Gastroesophageal sphincter (tissue), 4 donors: ENCODE measurements at regions not wholly inside any gene's neighbourhood (a gene's known extent, or its start where the extent isn't known, plus 50 kb on each side); places are given as distances from the start of the nearest gene placed in this dataset.

Experiments used
- ATAC-seq: fragments of 150-250 bp; one replicate; pipeline ENCODE4 v1.9.1; 2016; ENCODE audit warnings: mild to moderate bottlenecking, moderate library complexity
- H3K27ac ChIP-seq, 4 donors: fragments of 200-600 bp; sonication (generic) in 3 of 4; 1 replicate in 3 of 4; 2 replicates in 1 of 4; pipeline ENCODE4 v1.5.1; 2016 to 2019
- H3K27me3 ChIP-seq: fragments of 200-600 bp; sonication (generic); one replicate; pipeline ENCODE4 v1.5.1; 2019
- H3K36me3 ChIP-seq, 2 donors: fragments of 200-600 bp; sonication (generic); one replicate each; pipeline ENCODE4 v1.5.1; 2019; ENCODE audit warnings: control low read depth in 1 of 2
- H3K4me1 ChIP-seq, 3 donors: fragments of 200-600 bp; sonication (generic); 1 replicate in 2 of 3; 2 replicates in 1 of 3; pipeline ENCODE4 v1.5.1; 2016 to 2019; ENCODE audit warnings: control low read depth in 2 of 3
- H3K4me3 ChIP-seq, 2 donors: fragments of 200-600 bp; sonication (generic); one replicate each; pipeline ENCODE4 v1.5.1; 2019; ENCODE audit warnings: mild to moderate bottlenecking in 1 of 2, moderate library complexity in 1 of 2
- H3K9me3 ChIP-seq, 3 donors: fragments of 200-600 bp; sonication (generic); one replicate each; pipeline ENCODE4 v1.5.1; 2017 to 2019; ENCODE audit warnings: control low read depth in 2 of 3
- EP300 ChIP-seq: sonication (generic); formaldehyde crosslinking; IDR thresholded peaks from one replicate; pipeline ENCODE4 v1.6.1; 2017; ENCODE audit warnings: antibody characterized with exemption, mild to moderate bottlenecking
- POLR2A ChIP-seq, 2 donors: fragments of 450-650 bp; IDR thresholded peaks; one replicate each; pipeline ENCODE4 v1.6.1; 2017; ENCODE audit warnings: antibody characterized with exemption in 2 of 2, mild to moderate bottlenecking in 2 of 2, moderate library complexity in 1 of 2
- POLR2AphosphoS5 ChIP-seq: sonication (generic); formaldehyde crosslinking; IDR thresholded peaks from one replicate; pipeline ENCODE4 v1.6.1; 2017; ENCODE audit warnings: antibody characterized with exemption
- WGBS, 2 donors: methylation state at CpG; one replicate each; pipeline ENCODE4 v1.1.5; 2018; ENCODE audit warnings: low coverage in 1 of 2; 5-methylcytosine and 5-hydroxymethylcytosine counted together
- TF ChIP-seq, protein P1 (sequence below), 4 experiments: fragments of 200-600 bp in 2 of 4; fragments of 450-650 bp in 2 of 4; sonication (generic) in 1 of 4; IDR thresholded peaks; one replicate each; pipeline ENCODE4 v1.5.1; 2017 to 2019; ENCODE audit warnings: antibody characterized with exemption in 4 of 4, mild to moderate bottlenecking in 2 of 4, moderate library complexity in 2 of 4

DNA sequence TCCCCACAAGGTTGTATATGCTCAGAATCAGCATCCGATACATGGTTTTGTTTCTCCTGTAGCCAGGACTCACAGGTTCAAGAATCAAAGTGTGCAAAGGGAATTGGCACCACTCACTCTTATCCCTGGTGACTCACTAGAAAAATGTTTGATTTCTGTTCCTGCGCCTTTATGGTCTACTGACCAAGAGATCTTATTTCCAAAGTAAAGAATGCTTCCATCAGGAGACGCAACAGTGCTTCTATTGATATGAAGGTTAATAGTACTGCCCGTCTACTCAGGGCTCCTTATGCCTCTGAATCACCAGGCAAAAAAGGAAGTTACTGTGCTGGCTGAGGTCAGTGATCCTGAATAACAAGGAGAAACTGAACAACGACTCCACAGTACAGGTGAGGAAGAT lies 1392.0 kb upstream of the PRMT6 start:
- WGBS, 2 donors, result 63 to 84% methylated on average over 2 to 5 of the region's 5 CpGs
- ATAC-seq, result no peak
- H3K27ac ChIP-seq, result no peak overlapping the region
- H3K4me1 ChIP-seq, result no peaks in the 10 kb centered on the region
- TF ChIP-seq EP300 (no peak), POLR2A (IDR thresholded peaks at IDR 0.05) (no peak)
- H3K9me3 ChIP-seq, result no peaks in the 10 kb centered on the region
- no peaks in the 10 kb centered on the region for H3K36me3 ChIP-seq
- H3K27me3 ChIP-seq, result no peaks in the 10 kb centered on the region
- H3K4me3 ChIP-seq, result no peak overlapping the region

DNA sequence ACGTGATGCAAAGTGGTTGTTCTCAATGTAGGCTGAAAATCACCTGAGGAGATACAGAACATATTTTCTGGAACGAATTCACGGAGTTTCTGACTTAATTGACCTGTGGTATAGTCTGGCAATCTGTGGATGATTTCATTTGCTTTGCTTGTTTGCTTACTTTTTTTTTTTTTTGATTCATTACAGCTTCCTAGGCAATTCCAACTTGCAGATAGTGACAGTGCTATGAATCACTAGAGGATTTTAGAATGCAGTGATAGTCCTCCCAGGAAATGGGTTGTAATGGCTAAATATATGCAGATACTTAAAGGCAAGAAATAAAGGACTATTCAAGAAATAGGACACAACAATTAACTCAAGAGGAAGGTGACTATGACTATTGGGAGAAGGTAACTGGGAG lies 1378.1 kb upstream of the PRMT6 start:
- H3K27ac ChIP-seq, result no peak overlapping the region
- no peaks in the 10 kb centered on the region for H3K36me3 ChIP-seq
- H3K4me3 ChIP-seq, result no peak overlapping the region
- no peaks in the 10 kb centered on the region for H3K9me3 ChIP-seq
- ATAC-seq, result no peak
- WGBS, 2 donors, result 81 to 82% methylated on average over 3 of the region's 3 CpGs
- TF ChIP-seq, protein P1, sequence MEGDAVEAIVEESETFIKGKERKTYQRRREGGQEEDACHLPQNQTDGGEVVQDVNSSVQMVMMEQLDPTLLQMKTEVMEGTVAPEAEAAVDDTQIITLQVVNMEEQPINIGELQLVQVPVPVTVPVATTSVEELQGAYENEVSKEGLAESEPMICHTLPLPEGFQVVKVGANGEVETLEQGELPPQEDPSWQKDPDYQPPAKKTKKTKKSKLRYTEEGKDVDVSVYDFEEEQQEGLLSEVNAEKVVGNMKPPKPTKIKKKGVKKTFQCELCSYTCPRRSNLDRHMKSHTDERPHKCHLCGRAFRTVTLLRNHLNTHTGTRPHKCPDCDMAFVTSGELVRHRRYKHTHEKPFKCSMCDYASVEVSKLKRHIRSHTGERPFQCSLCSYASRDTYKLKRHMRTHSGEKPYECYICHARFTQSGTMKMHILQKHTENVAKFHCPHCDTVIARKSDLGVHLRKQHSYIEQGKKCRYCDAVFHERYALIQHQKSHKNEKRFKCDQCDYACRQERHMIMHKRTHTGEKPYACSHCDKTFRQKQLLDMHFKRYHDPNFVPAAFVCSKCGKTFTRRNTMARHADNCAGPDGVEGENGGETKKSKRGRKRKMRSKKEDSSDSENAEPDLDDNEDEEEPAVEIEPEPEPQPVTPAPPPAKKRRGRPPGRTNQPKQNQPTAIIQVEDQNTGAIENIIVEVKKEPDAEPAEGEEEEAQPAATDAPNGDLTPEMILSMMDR (IDR thresholded peaks at IDR 0.05), result no peak
- TF ChIP-seq EP300, result no peak
- no peak for TF ChIP-seq POLR2A (IDR thresholded peaks at IDR 0.05)
- TF ChIP-seq POLR2AphosphoS5, result no peak
- H3K4me1 ChIP-seq, result no peaks in the 10 kb centered on the region
- H3K27me3 ChIP-seq, result no peaks in the 10 kb centered on the region

DNA sequence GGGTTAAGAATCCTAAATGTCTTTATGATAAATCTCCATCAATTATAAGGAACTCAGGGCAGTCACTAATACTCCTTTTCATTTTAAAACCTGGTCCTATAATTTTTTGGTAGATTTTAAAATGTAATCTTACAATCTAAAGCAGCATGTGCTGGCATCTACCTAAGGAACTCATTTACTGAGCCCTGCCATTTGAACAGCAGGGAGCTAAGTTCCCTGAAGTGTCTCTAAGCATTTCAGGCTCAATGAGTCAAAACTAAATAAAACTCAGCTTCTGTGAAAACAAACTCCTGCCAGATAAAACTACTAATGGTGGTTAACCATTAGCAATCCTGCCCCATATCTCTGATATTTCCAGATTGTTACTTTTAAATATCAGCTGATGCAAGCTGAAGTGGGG lies 1371.8 kb upstream of the PRMT6 start:
- Histone ChIP-seq H3K36me3 (no peaks in the 10 kb centered on the region), H3K27ac (no peak overlapping the region), H3K9me3 (no peaks in the 10 kb centered on the region), H3K27me3 (no peaks in the 10 kb centered on the region), H3K4me1 (no peaks in the 10 kb centered on the region), H3K4me3 (no peak overlapping the region)
- TF ChIP-seq POLR2AphosphoS5 (no peak), POLR2A (IDR thresholded peaks at IDR 0.05) (no peak), EP300 (no peak)
- TF ChIP-seq, protein P1 (IDR thresholded peaks at IDR 0.05), result no peak
- ATAC-seq, result no peak

DNA sequence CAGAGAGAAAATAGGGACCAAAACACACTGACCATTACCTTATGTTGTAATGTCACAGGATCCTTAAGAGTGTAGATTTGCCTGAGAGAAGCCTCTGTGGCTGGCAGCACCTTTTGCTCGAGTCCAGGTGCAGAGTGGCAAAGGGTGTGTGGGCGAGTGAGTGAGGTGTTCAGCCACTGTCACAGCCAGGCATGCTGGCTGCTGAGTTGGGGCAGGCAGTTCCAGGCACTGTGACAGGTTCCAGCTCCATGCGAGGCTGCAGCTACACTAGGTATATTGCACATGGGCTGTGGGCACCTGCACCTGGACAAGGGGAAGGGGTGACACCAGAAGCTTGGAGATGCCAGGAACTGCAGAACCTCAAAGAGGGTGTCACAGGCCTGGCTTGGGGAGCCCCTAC lies 1370.4 kb upstream of the PRMT6 start:
- Histone ChIP-seq H3K27me3 (no peaks in the 10 kb centered on the region), H3K9me3 (no peaks in the 10 kb centered on the region), H3K4me1 (no peaks in the 10 kb centered on the region), H3K36me3 (no peaks in the 10 kb centered on the region), H3K27ac (no peak overlapping the region), H3K4me3 (no peak overlapping the region)
- ATAC-seq, result no peak
- TF ChIP-seq POLR2A (IDR thresholded peaks at IDR 0.05) (no peak), EP300 (no peak), POLR2AphosphoS5 (no peak)
- TF ChIP-seq, protein P1 (IDR thresholded peaks at IDR 0.05), result no peak
- WGBS, 2 donors, result 60 to 100% methylated on average over 1 to 2 of the region's 3 CpGs

DNA sequence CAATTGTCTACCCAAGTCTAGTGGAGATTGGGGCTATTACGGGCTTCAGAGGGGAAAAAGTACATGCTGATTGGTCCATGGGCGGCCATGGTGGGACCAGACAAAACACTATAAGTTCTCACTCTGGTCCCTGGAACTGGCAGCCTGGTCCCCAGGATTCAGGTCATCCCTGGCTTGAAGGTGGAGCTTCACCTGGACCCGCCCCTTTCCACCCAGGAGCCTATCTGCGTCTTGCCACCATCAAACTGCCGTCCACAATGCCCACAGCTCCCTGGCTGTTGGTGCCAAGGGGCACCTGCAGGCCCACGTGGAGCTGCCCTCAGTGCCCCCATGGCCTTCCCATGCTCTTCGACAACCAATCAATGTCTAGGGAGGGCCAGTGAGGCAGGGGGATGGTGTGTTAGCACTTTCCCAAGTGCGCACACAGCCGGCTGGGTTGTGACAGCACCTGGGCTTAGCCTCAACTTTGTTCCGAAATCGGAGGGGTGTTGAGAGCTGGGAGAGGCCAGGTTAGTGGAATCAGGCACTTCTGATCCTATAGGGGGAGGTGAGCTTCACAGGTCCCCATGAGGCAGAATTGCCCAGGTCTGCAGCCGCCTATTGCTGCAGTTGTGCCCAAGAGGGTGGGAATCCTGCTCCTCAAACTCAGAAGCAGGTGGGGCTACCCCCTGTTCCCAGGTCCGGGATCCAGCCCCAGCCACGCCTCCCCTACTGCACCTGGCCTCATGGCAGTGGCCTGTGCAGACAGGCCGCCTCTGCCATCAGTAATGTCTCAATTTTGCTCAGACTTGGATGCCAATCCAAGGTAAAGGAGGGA lies 1369.4 kb upstream of the PRMT6 start:
- no peak for ATAC-seq
- no CpG with 5 or more reads among the region's 15 CpGs for WGBS, 2 donors
- H3K27me3 ChIP-seq, result no peaks in the 10 kb centered on the region
- H3K4me1 ChIP-seq, result no peaks in the 10 kb centered on the region
- no peak overlapping the region for H3K4me3 ChIP-seq
- TF ChIP-seq EP300 (no peak), POLR2AphosphoS5 (no peak), POLR2A (IDR thresholded peaks at IDR 0.05) (no peak)
- TF ChIP-seq, protein P1 (IDR thresholded peaks at IDR 0.05), result no peak
- no peak overlapping the region for H3K27ac ChIP-seq
- no peaks in the 10 kb centered on the region for H3K9me3 ChIP-seq
- no peaks in the 10 kb centered on the region for H3K36me3 ChIP-seq
